HL-60 (cell line): ENCODE measurements at regions not wholly inside any gene's neighbourhood (a gene's known extent, or its start where the extent isn't known, plus 50 kb on each side); places are given as distances from the start of the nearest gene placed in this dataset.
"Not testable (repeated sequence)": the region's sequence is repeated elsewhere in the genome, so short reads cannot be mapped to it uniquely, and the experiment has no call there.

Experiments used
- DNase-seq, 2 experiments: peaks; one replicate each; pipeline ENCODE4 v3.0.0-alpha.2; 2010 to 2020; ENCODE audit warnings: low read depth in 1 of 2, low spot score in 1 of 2
- H3K27ac ChIP-seq: fragments of 250-450 bp; sonication (Bioruptor Pico); replicated peaks from 2 replicates; pipeline ENCODE4 v1.5.1; 2020; ENCODE audit warnings: mild to moderate bottlenecking, moderate library complexity
- H3K27me3 ChIP-seq: fragments of 250-450 bp; sonication (Bioruptor Pico); 2 replicates; pipeline ENCODE4 v1.5.1; 2021; ENCODE audit warnings: mild to moderate bottlenecking, moderate library complexity; ENCODE audit not compliant: insufficient read depth, poor library complexity, severe bottlenecking
- H3K4me3 ChIP-seq: replicated peaks from 2 replicates; pipeline ENCODE4 v1.5.1; 2011; ENCODE audit warnings: mild to moderate bottlenecking, control low read depth, low read length; ENCODE audit not compliant: insufficient read depth
- CTCF ChIP-seq: IDR thresholded peaks from one replicate; pipeline ENCODE4 v1.5.1; 2011; ENCODE audit warnings: low read length, control low read depth, inconsistent platforms; ENCODE audit not compliant: insufficient read depth
- GABPA ChIP-seq: IDR thresholded peaks from 2 replicates; pipeline ENCODE4 v1.6.1; 2012; ENCODE audit warnings: low read depth
- POLR2AphosphoS5 ChIP-seq: IDR thresholded peaks from 2 replicates; pipeline ENCODE4 v1.6.1; 2012; ENCODE audit warnings: low read depth
- SPI1 ChIP-seq: IDR thresholded peaks from 2 replicates; pipeline ENCODE4 v1.6.1; 2012; ENCODE audit warnings: low read depth, mild to moderate bottlenecking, borderline replicate concordance
- TF ChIP-seq, protein P1 (sequence below): IDR thresholded peaks from 2 replicates; pipeline ENCODE4 v1.6.1; 2012; ENCODE audit warnings: low read depth; ENCODE audit not compliant: insufficient replicate concordance

GRCh38 chr6:63465750-63466149 lies 106.5 kb upstream of the LOC128125822 start:
- no peak for DNase-seq
- Histone ChIP-seq H3K27me3 (no peaks in the 10 kb centered on the region), H3K4me3 (no peak overlapping the region), H3K27ac (no peak overlapping the region)
- TF ChIP-seq SPI1, result no peak
- TF ChIP-seq CTCF, result no peak
- TF ChIP-seq GABPA, result no peak
- no peak for TF ChIP-seq POLR2AphosphoS5
- TF ChIP-seq, protein P1, sequence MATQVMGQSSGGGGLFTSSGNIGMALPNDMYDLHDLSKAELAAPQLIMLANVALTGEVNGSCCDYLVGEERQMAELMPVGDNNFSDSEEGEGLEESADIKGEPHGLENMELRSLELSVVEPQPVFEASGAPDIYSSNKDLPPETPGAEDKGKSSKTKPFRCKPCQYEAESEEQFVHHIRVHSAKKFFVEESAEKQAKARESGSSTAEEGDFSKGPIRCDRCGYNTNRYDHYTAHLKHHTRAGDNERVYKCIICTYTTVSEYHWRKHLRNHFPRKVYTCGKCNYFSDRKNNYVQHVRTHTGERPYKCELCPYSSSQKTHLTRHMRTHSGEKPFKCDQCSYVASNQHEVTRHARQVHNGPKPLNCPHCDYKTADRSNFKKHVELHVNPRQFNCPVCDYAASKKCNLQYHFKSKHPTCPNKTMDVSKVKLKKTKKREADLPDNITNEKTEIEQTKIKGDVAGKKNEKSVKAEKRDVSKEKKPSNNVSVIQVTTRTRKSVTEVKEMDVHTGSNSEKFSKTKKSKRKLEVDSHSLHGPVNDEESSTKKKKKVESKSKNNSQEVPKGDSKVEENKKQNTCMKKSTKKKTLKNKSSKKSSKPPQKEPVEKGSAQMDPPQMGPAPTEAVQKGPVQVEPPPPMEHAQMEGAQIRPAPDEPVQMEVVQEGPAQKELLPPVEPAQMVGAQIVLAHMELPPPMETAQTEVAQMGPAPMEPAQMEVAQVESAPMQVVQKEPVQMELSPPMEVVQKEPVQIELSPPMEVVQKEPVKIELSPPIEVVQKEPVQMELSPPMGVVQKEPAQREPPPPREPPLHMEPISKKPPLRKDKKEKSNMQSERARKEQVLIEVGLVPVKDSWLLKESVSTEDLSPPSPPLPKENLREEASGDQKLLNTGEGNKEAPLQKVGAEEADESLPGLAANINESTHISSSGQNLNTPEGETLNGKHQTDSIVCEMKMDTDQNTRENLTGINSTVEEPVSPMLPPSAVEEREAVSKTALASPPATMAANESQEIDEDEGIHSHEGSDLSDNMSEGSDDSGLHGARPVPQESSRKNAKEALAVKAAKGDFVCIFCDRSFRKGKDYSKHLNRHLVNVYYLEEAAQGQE, result no peak

DNA sequence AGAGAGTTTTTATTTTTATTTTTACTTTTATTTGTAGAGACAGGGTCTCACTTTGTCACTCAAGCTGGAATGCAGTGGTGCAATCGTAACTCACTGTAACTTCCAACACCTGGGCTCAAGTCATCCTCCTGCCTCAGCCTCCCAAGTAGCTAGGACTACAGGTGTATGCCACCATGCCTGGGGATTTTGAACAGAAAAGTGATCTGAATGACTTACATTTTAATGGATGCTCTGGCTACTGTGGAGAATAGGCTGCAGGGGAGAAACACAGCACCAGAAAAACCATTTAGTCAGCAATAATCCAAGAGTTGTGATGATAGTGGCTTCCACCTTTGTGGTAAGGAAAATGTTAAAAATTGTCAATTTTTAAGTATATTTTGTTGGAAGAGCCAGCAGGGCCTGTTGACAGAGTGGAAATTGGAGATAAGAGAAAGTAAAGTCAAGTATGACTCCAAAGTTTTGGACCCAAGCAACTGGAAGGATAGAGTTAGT lies 106.0 kb upstream of the LOC128125822 start:
- H3K27me3 ChIP-seq, result no peaks in the 10 kb centered on the region
- DNase-seq, result no peak
- H3K4me3 ChIP-seq, result no peak overlapping the region
- H3K27ac ChIP-seq, result no peak overlapping the region
- TF ChIP-seq POLR2AphosphoS5 (no peak), CTCF (no peak), SPI1 (no peak)

- DNase-seq, result no peak
- TF ChIP-seq SPI1 (no peak), POLR2AphosphoS5 (no peak), GABPA (no peak), CTCF (no peak)
- TF ChIP-seq, protein P1, result no peak
These were observed 104.9 kb upstream of the LOC128125822 start for GRCh38 chr6:63467247-63467954.

DNA sequence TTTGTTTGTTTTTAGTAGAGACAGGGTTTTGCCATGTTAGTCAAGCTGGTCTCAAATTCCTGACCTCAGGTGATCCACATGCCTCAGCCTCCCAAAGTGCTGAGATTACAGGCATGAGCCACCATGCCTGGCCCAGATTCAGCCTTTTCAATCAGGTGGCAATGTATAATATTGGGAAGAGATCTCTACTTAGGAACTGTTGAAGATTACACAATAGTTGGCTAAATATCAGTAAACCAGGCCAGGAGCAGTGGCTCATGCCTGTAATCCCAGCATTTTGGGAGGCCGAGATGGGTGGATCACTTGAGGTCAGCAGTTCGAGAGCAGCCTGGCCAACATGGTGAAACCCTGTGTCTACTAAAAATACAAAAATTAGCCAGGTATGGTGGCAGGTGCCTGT lies 101.1 kb upstream of the LOC128125822 start:
- not testable (repeated sequence) for H3K27me3 ChIP-seq, H3K27ac ChIP-seq, DNase-seq, H3K4me3 ChIP-seq

More at GRCh38 chr6:63467247-63467954, 104.9 kb upstream of the LOC128125822 start:
- no peak overlapping the region for H3K4me3 ChIP-seq
- no peak overlapping the region for H3K27ac ChIP-seq
- no peaks in the 10 kb centered on the region for H3K27me3 ChIP-seq
